Upper lobe of left lung (tissue), 6 donors: ENCODE measurements at regions not wholly inside any gene's neighbourhood (a gene's known extent, or its start where the extent isn't known, plus 50 kb on each side); places are given as distances from the start of the nearest gene placed in this dataset.

Experiments
- ATAC-seq, 2 donors: fragments of 200-7000 bp; cut with Tn5 transposase; one replicate each; pipeline ENCODE4 v1.9.1; 2022; ENCODE audit warnings: mild to moderate bottlenecking in 2 of 2, moderate library complexity in 2 of 2; ENCODE audit not compliant: low FRiP score in 2 of 2
- DNase-seq, 2 donors: peaks; one replicate each; pipeline ENCODE4 v3.0.0-alpha.2; 2019 to 2020
- H3K27ac ChIP-seq, 4 donors: fragments of 200-600 bp; sonication (generic); one replicate each; pipeline ENCODE4 v1.5.1; 2016 to 2019
- H3K27me3 ChIP-seq, 4 donors: fragments of 200-600 bp; sonication (generic); one replicate each; pipeline ENCODE4 v1.5.1; 2017 to 2019
- H3K36me3 ChIP-seq, 4 donors: fragments of 200-600 bp; sonication (generic); one replicate each; pipeline ENCODE4 v1.5.1; 2016 to 2019
- H3K4me1 ChIP-seq, 4 donors: fragments of 200-600 bp; sonication (generic); one replicate each; pipeline ENCODE4 v1.5.1; 2018 to 2019
- H3K4me3 ChIP-seq, 4 donors: fragments of 200-600 bp; sonication (generic); one replicate each; pipeline ENCODE4 v1.5.1; 2017 to 2019; ENCODE audit warnings: mild to moderate bottlenecking in 2 of 4, moderate library complexity in 1 of 4
- H3K9me3 ChIP-seq, 4 donors: fragments of 200-600 bp; sonication (generic); one replicate each; pipeline ENCODE4 v1.5.1; 2018 to 2019
- CTCF ChIP-seq, 6 experiments: fragments of 450-650 bp in 4 of 6; fragments of 200-600 bp in 2 of 6; sonication (generic) in 2 of 6; IDR thresholded peaks; one replicate each; pipeline ENCODE4 v1.5.1; 2016 to 2019; ENCODE audit warnings: antibody characterized with exemption in 6 of 6
- EP300 ChIP-seq, 4 donors: sonication (generic); formaldehyde crosslinking; IDR thresholded peaks; one replicate each; pipeline ENCODE4 v1.5.1; 2017; ENCODE audit warnings: antibody characterized with exemption in 4 of 4, control low read depth in 2 of 4
- POLR2A ChIP-seq, 4 donors: fragments of 450-650 bp; IDR thresholded peaks; one replicate each; pipeline ENCODE4 v1.5.1; 2016 to 2017; ENCODE audit warnings: antibody characterized with exemption in 4 of 4, mild to moderate bottlenecking in 2 of 4
- POLR2AphosphoS5 ChIP-seq, 2 donors: sonication (generic); formaldehyde crosslinking; IDR thresholded peaks; one replicate each; pipeline ENCODE4 v1.5.1; 2017; ENCODE audit warnings: antibody characterized with exemption in 2 of 2
- WGBS, 2 donors: methylation state at CpG; one replicate each; pipeline ENCODE4 v1.1.5; 2017 to 2018; 5-methylcytosine and 5-hydroxymethylcytosine counted together
- donor health status: DM: no; HTN: no; CAD: no; lungs with moderate emphysema.
- donor health status: DM: no; HTN: yes; CAD: no; lungs with severe emphysema.

- TF ChIP-seq POLR2A (IDR thresholded peaks at IDR 0.05) (peak in 1 of 4 donors; percentile 38), EP300 (IDR thresholded peaks at IDR 0.05) (no peak), POLR2AphosphoS5 (IDR thresholded peaks at IDR 0.05) (no peak), CTCF (IDR thresholded peaks at IDR 0.05) (no peak)
- 53 to 85% methylated on average over 3 of the region's 3 CpGs for WGBS, 2 donors
- no peak for ATAC-seq
Observed at GRCh38 chr12:92403210-92404175, 257.8 kb upstream of the BTG1 start.

GRCh38 chr12:92402415-92402814 is 256.8 kb upstream of the BTG1 start:
- TF ChIP-seq EP300 (IDR thresholded peaks at IDR 0.05) (no peak), POLR2AphosphoS5 (IDR thresholded peaks at IDR 0.05) (no peak), CTCF (IDR thresholded peaks at IDR 0.05) (no peak), POLR2A (IDR thresholded peaks at IDR 0.05) (no peak)
- no peaks in the 10 kb centered on the region for H3K9me3 ChIP-seq
- DNase-seq, result no peak
- H3K36me3 ChIP-seq, result no peaks in the 10 kb centered on the region
- no peak overlapping the region for H3K4me3 ChIP-seq
- H3K4me1 ChIP-seq, result no peaks in the 10 kb centered on the region
- no peak for ATAC-seq
- no peak overlapping the region for H3K27ac ChIP-seq
- no peaks in the 10 kb centered on the region for H3K27me3 ChIP-seq
- 38 to 81% methylated on average over 1 of the region's 1 CpG for WGBS, 2 donors

More at GRCh38 chr12:92403210-92404175, 257.8 kb upstream of the BTG1 start:
- Histone ChIP-seq H3K27ac (peak overlapping the region in 2 of 4 donors; percentile 9 to 41), H3K36me3 (no peaks in the 10 kb centered on the region), H3K4me1 (no peaks in the 10 kb centered on the region), H3K27me3 (no peaks in the 10 kb centered on the region), H3K4me3 (no peak overlapping the region), H3K9me3 (no peaks in the 10 kb centered on the region)
- no peak for DNase-seq

- H3K4me3 ChIP-seq, result no peak overlapping the region
- 79 to 84% methylated on average over 5 of the region's 5 CpGs for WGBS, 2 donors
- no peak overlapping the region for H3K27ac ChIP-seq
- H3K4me1 ChIP-seq, result no peaks in the 10 kb centered on the region
- DNase-seq (no peak), ATAC-seq (no peak)
- H3K9me3 ChIP-seq, result no peaks in the 10 kb centered on the region
- TF ChIP-seq EP300 (IDR thresholded peaks at IDR 0.05) (no peak), CTCF (IDR thresholded peaks at IDR 0.05) (no peak), POLR2A (IDR thresholded peaks at IDR 0.05) (no peak), POLR2AphosphoS5 (IDR thresholded peaks at IDR 0.05) (no peak)
- no peaks in the 10 kb centered on the region for H3K36me3 ChIP-seq
- no peaks in the 10 kb centered on the region for H3K27me3 ChIP-seq
Observed at GRCh38 chr12:92400006-92400405, 254.4 kb upstream of the BTG1 start.

GRCh38 chr12:92398565-92399309 is 253.1 kb upstream of the BTG1 start:
- ATAC-seq, result peak in 1 of 2 donors; percentile 47
- TF ChIP-seq CTCF (IDR thresholded peaks at IDR 0.05) (no peak), POLR2A (IDR thresholded peaks at IDR 0.05) (peak in 1 of 4 donors; percentile 40)
- H3K9me3 ChIP-seq, result peaks cover 0 to 6% (median 1%) of the 10 kb centered on the region in 4 donors

More at GRCh38 chr12:92398565-92399309, 253.1 kb upstream of the BTG1 start:
- Histone ChIP-seq H3K36me3 (no peaks in the 10 kb centered on the region), H3K27ac (peak overlapping the region in 2 of 4 donors; percentile 18 to 40), H3K27me3 (no peaks in the 10 kb centered on the region), H3K4me3 (no peak overlapping the region), H3K4me1 (no peaks in the 10 kb centered on the region)
- DNase-seq, result no peak
- 70% methylated on average over 8 of the region's 8 CpGs for WGBS, 2 donors
